ENCODE measurements at regions not wholly inside any gene's neighbourhood (a gene's known extent, or its start where the extent isn't known, plus 50 kb on each side); places are given as distances from the start of the nearest gene placed in this dataset.

DNA sequence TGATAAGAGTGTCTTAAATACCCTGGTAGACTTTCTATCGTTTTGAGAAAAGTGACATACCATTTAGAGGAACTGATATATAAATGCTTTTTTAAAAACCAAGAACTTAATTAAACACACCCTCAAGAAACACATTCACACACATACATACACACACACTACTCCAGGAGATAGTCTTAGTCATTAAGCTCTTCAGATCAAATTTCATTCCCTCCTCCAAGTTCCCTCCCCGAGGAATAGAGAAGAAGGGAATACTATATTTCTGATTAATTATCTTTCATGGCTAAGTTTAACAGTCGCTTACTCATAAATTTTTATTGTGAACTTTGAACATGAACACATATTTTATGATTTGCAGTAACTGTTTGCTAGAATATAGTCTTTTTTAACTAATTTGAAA is 1109.5 kb downstream of the SLITRK1 start:
- FAIRE-seq (no peak), DNase-seq (ENCODE audit: low read depth, low spot score) (no peak), ATAC-seq (no peak)
- Histone ChIP-seq H2AFZ (ENCODE audit: control insufficient read depth, low read depth, low read length) (no peak overlapping the region), H3K27me3 (replicated peaks in 1 of 2; ENCODE audit: control insufficient read depth in 2 of 2, insufficient read depth in 2 of 2, low read length in 1 of 2) (no peaks in the 10 kb centered on the region), H3K79me2 (ENCODE audit: control insufficient read depth, insufficient read depth, low read length) (no peaks in the 10 kb centered on the region), H3K4me2 (ENCODE audit: control insufficient read depth, insufficient read depth) (no peak overlapping the region), H3K4me3 (no peak overlapping the region), H3K4me1 (ENCODE audit: control insufficient read depth, insufficient read depth, low read length) (no peaks in the 10 kb centered on the region), H3K9ac (ENCODE audit: control insufficient read depth, insufficient read depth, low read length) (no peak overlapping the region), H3K9me3 (replicated peaks; ENCODE audit: control insufficient read depth, insufficient read depth, low read length) (no peaks in the 10 kb centered on the region), H3K27ac (ENCODE audit: control insufficient read depth, insufficient read depth) (no peak overlapping the region), H4K20me1 (ENCODE audit: control insufficient read depth, insufficient read depth) (no peaks in the 10 kb centered on the region), H3K36me3 (ENCODE audit: control insufficient read depth in 2 of 2, insufficient read depth in 2 of 2, low read length in 1 of 2) (no peaks in the 10 kb centered on the region)
- POLR2A ChIA-PET: no interaction called here
- intact Hi-C loops (cut with micrococcal nuclease; ENCODE audit: unreplicated experiment) (no loop called here), in situ Hi-C loops (cut with MboI) (no loop called here)
- WGBS (ENCODE audit: insufficient coverage, insufficient replicate concordance, low lambda C conversion rate, missing lambda C conversion rate): 14% methylated on average over 3 of the region's 3 CpGs
- RAD21 ChIA-PET (ENCODE audit: unreplicated experiment): no interaction called here
- SMC1A ChIA-PET (ENCODE audit: uncharacterized antibody, unreplicated experiment): no interaction called here
- no TSS peak for BruUV-seq (replicated peaks)
- CTCF ChIA-PET: no interaction called here
- TF ChIP-seq ZNF384 (IDR thresholded peaks at IDR 0.05; ENCODE audit: borderline replicate concordance, low read depth, low read length) (no peak), ZNF207 (IDR thresholded peaks at IDR 0.05; ENCODE audit: borderline replicate concordance) (no peak), SIN3A (IDR thresholded peaks at IDR 0.05; ENCODE audit: low read depth, low read length) (no peak), YBX1 (IDR thresholded peaks at IDR 0.05) (no peak), STAT3 (IDR thresholded peaks at IDR 0.05; ENCODE audit: low read depth, low read length) (no peak), PRDM15 (CRISPR knock-in tag; IDR thresholded peaks at IDR 0.05) (no peak), HDAC2 (IDR thresholded peaks at IDR 0.05) (no peak), BMI1 (IDR thresholded peaks at IDR 0.05; ENCODE audit: borderline replicate concordance) (no peak), BHLHE40 (IDR thresholded peaks at IDR 0.05; ENCODE audit: borderline replicate concordance in 1 of 2, low read depth in 2 of 2, low read length in 1 of 2) (no peak), E4F1 (IDR thresholded peaks at IDR 0.05; ENCODE audit: borderline replicate concordance, partially characterized antibody) (no peak), NFYA (IDR thresholded peaks at IDR 0.05; ENCODE audit: borderline replicate concordance, low read depth, low read length) (no peak)
- TF ChIP-seq, protein P1, sequence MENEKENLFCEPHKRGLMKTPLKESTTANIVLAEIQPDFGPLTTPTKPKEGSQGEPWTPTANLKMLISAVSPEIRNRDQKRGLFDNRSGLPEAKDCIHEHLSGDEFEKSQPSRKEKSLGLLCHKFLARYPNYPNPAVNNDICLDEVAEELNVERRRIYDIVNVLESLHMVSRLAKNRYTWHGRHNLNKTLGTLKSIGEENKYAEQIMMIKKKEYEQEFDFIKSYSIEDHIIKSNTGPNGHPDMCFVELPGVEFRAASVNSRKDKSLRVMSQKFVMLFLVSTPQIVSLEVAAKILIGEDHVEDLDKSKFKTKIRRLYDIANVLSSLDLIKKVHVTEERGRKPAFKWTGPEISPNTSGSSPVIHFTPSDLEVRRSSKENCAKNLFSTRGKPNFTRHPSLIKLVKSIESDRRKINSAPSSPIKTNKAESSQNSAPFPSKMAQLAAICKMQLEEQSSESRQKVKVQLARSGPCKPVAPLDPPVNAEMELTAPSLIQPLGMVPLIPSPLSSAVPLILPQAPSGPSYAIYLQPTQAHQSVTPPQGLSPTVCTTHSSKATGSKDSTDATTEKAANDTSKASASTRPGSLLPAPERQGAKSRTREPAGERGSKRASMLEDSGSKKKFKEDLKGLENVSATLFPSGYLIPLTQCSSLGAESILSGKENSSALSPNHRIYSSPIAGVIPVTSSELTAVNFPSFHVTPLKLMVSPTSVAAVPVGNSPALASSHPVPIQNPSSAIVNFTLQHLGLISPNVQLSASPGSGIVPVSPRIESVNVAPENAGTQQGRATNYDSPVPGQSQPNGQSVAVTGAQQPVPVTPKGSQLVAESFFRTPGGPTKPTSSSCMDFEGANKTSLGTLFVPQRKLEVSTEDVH (IDR thresholded peaks at IDR 0.05; ENCODE audit: low read depth, partially characterized antibody): no peak
- TF ChIP-seq, protein P2, sequence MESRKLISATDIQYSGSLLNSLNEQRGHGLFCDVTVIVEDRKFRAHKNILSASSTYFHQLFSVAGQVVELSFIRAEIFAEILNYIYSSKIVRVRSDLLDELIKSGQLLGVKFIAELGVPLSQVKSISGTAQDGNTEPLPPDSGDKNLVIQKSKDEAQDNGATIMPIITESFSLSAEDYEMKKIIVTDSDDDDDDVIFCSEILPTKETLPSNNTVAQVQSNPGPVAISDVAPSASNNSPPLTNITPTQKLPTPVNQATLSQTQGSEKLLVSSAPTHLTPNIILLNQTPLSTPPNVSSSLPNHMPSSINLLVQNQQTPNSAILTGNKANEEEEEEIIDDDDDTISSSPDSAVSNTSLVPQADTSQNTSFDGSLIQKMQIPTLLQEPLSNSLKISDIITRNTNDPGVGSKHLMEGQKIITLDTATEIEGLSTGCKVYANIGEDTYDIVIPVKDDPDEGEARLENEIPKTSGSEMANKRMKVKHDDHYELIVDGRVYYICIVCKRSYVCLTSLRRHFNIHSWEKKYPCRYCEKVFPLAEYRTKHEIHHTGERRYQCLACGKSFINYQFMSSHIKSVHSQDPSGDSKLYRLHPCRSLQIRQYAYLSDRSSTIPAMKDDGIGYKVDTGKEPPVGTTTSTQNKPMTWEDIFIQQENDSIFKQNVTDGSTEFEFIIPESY (IDR thresholded peaks at IDR 0.05): no peak

Measured in GM12878 (cell line).